ENCODE measurements at regions not wholly inside any gene's neighbourhood (a gene's known extent, or its start where the extent isn't known, plus 50 kb on each side); places are given as distances from the start of the nearest gene placed in this dataset.
"Not testable (repeated sequence)": the region's sequence is repeated elsewhere in the genome, so short reads cannot be mapped to it uniquely, and the experiment has no call there.

- DNase-seq = no peak
- H3K36me3 Mint-ChIP-seq (ENCODE audit: low read depth) = no peaks in the 10 kb centered on the region
- H3K27ac Mint-ChIP-seq = no peak overlapping the region
- no peak overlapping the region for H3K4me3 Mint-ChIP-seq
- no peaks in the 10 kb centered on the region for H3K9me3 Mint-ChIP-seq
- CTCF ChIA-PET = no interaction called here
- H3K27me3 Mint-ChIP-seq = no peaks in the 10 kb centered on the region
- POLR2A ChIA-PET = no interaction called here
- H3K4me1 Mint-ChIP-seq = no peaks in the 10 kb centered on the region
These were observed 391.9 kb downstream of the PSAT1 start for GRCh38 chr9:78688796-78689195.

DNA sequence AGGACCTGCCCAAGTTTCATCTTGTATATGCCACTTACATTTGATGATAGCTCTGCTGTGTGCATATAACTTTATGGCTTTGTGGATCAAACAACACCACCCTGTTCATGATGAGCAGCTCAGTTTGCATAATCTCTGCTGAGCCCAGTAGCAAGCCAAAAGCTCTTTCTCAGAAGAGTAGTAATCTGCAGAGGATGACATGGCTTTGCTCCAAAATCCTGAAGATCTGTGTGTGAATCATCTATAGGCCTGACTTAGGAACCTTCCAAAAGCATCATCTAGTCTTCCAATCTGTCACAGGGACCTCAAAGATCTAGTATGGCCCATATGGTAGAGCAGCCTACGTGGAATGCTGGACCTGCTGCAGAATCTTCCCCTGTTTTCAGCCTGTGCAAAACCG is 394.6 kb downstream of the PSAT1 start:
- ChIA-PET POLR2A (no interaction called here), CTCF (no interaction called here)
- Mint-ChIP-seq H3K4me3 (no peak overlapping the region), H3K9me3 (no peaks in the 10 kb centered on the region), H3K36me3 (ENCODE audit: low read depth) (no peaks in the 10 kb centered on the region), H3K27ac (no peak overlapping the region), H3K4me1 (no peaks in the 10 kb centered on the region), H3K27me3 (no peaks in the 10 kb centered on the region)
- no peak for DNase-seq

DNA sequence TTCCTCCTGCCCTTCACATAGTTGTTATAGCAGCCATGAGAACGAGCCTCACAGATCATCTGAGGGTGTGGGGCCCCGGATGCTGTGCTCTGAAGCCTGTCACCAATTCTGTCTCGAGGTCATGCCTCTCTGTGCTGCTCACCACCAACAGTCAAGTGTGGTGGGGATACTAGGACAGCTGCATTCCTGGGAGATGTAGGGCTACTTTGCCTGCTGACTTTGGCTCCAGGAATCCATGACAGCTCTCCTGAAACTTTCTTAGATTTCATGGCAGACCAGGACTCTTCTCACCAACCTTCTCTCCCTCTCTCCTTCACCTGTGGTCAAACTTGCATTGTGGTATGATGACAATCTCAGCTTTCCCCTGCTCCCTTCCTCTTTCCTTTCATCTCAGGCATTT is 395.9 kb downstream of the PSAT1 start:
- no peak overlapping the region for H3K4me3 Mint-ChIP-seq
- DNase-seq = no peak
- POLR2A ChIA-PET = no interaction called here
- CTCF ChIA-PET = no interaction called here
- H3K27me3 Mint-ChIP-seq = no peaks in the 10 kb centered on the region
- H3K4me1 Mint-ChIP-seq = no peaks in the 10 kb centered on the region
- no peak overlapping the region for H3K27ac Mint-ChIP-seq
- no peaks in the 10 kb centered on the region for H3K9me3 Mint-ChIP-seq
- no peaks in the 10 kb centered on the region for H3K36me3 Mint-ChIP-seq (ENCODE audit: low read depth)

- Mint-ChIP-seq H3K9me3 (no peaks in the 10 kb centered on the region), H3K4me1 (no peaks in the 10 kb centered on the region), H3K36me3 (ENCODE audit: low read depth) (no peaks in the 10 kb centered on the region), H3K4me3 (no peak overlapping the region), H3K27ac (no peak overlapping the region), H3K27me3 (no peaks in the 10 kb centered on the region)
- ChIA-PET CTCF (no interaction called here), POLR2A (no interaction called here)
- no peak for DNase-seq
These were observed 398.0 kb downstream of the PSAT1 start for GRCh38 chr9:78694974-78695373.

- ChIA-PET POLR2A (no interaction called here), CTCF (no interaction called here)
- H3K4me3 Mint-ChIP-seq = no peak overlapping the region
- no peaks in the 10 kb centered on the region for H3K9me3 Mint-ChIP-seq
- no peaks in the 10 kb centered on the region for H3K27me3 Mint-ChIP-seq
- H3K4me1 Mint-ChIP-seq = no peaks in the 10 kb centered on the region
- no peaks in the 10 kb centered on the region for H3K36me3 Mint-ChIP-seq (ENCODE audit: low read depth)
- no peak overlapping the region for H3K27ac Mint-ChIP-seq
- no peak for DNase-seq
These were observed 398.6 kb downstream of the PSAT1 start for GRCh38 chr9:78695519-78695918.

GRCh38 chr9:78697618-78698017 is 400.7 kb downstream of the PSAT1 start:
- no peak overlapping the region for H3K4me3 Mint-ChIP-seq
- CTCF ChIA-PET = no interaction called here
- DNase-seq = no peak
- H3K27ac Mint-ChIP-seq = no peak overlapping the region
- no peaks in the 10 kb centered on the region for H3K27me3 Mint-ChIP-seq
- no peaks in the 10 kb centered on the region for H3K36me3 Mint-ChIP-seq (ENCODE audit: low read depth)
- H3K4me1 Mint-ChIP-seq = no peaks in the 10 kb centered on the region
- POLR2A ChIA-PET = no interaction called here
- no peaks in the 10 kb centered on the region for H3K9me3 Mint-ChIP-seq

GRCh38 chr9:78698371-78698770 is 401.4 kb downstream of the PSAT1 start:
- ChIA-PET POLR2A (no interaction called here), CTCF (no interaction called here)
- Mint-ChIP-seq H3K4me1 (no peaks in the 10 kb centered on the region), H3K27ac (no peak overlapping the region), H3K4me3 (no peak overlapping the region), H3K27me3 (no peaks in the 10 kb centered on the region), H3K9me3 (no peaks in the 10 kb centered on the region), H3K36me3 (ENCODE audit: low read depth) (no peaks in the 10 kb centered on the region)
- no peak for DNase-seq

DNA sequence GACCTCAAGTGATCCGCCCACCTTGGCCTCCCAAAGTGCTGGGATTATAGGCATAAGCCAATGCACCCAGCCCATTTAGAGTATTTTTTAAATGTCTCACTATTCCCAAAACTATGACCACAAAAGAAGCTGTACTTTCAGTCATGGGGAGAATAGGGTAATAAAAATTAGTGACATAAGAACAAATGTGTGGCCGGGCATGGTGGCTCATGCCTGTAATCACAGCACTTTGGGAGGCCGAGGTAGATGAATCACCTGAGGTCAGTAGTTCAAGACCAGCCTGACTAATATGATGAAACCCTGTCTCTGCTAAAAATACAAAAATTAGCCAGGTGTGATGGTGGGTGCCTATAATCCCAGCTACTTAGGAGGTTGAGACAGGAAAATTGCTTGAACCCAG is 402.3 kb downstream of the PSAT1 start:
- H3K27me3 Mint-ChIP-seq; DNase-seq; H3K4me3 Mint-ChIP-seq; H3K9me3 Mint-ChIP-seq; H3K4me1 Mint-ChIP-seq; H3K36me3 Mint-ChIP-seq (ENCODE audit: low read depth); H3K27ac Mint-ChIP-seq; POLR2A ChIA-PET; CTCF ChIA-PET: not testable (repeated sequence)

DNA sequence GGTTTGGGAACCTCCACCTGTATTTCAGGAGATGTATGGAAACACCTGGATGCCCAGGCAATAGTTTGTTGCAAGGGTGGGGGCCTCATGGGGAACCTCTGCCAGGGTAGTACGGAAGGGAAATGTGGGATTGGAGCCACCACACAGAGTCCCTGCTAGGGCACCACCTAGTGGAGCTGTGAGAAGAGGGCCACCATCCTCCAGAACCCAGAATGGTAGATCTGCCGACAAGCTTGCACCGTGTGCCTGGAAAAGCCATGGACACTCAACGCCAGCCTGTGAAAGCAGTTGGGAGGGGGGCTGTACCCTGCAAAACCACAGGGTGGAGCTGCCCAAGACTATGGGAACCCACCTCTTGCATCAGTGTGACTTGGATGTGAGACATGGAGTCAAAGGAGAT is 407.2 kb downstream of the PSAT1 start:
- H3K4me3 Mint-ChIP-seq; H3K4me1 Mint-ChIP-seq; H3K27ac Mint-ChIP-seq; H3K27me3 Mint-ChIP-seq; POLR2A ChIA-PET; DNase-seq; H3K36me3 Mint-ChIP-seq (ENCODE audit: low read depth); CTCF ChIA-PET; H3K9me3 Mint-ChIP-seq: not testable (repeated sequence)

- CTCF ChIA-PET = no interaction called here
These were observed 410.2 kb downstream of the PSAT1 start for GRCh38 chr9:78707080-78707479.

GRCh38 chr9:78707481-78707991 is 410.6 kb downstream of the PSAT1 start:
- no peak overlapping the region for H3K27ac Mint-ChIP-seq
- no peaks in the 10 kb centered on the region for H3K36me3 Mint-ChIP-seq (ENCODE audit: low read depth)
- no peaks in the 10 kb centered on the region for H3K9me3 Mint-ChIP-seq
- no peaks in the 10 kb centered on the region for H3K4me1 Mint-ChIP-seq
- ChIA-PET CTCF (no interaction called here), POLR2A (no interaction called here)
- no peak for DNase-seq
- H3K4me3 Mint-ChIP-seq = no peak overlapping the region
- no peaks in the 10 kb centered on the region for H3K27me3 Mint-ChIP-seq

More at GRCh38 chr9:78707080-78707479, 410.2 kb downstream of the PSAT1 start:
- POLR2A ChIA-PET = no interaction called here
- no peak overlapping the region for H3K4me3 Mint-ChIP-seq
- no peak overlapping the region for H3K27ac Mint-ChIP-seq
- H3K4me1 Mint-ChIP-seq = no peaks in the 10 kb centered on the region
- DNase-seq = no peak
- no peaks in the 10 kb centered on the region for H3K36me3 Mint-ChIP-seq (ENCODE audit: low read depth)
- no peaks in the 10 kb centered on the region for H3K27me3 Mint-ChIP-seq
- H3K9me3 Mint-ChIP-seq = no peaks in the 10 kb centered on the region

DNA sequence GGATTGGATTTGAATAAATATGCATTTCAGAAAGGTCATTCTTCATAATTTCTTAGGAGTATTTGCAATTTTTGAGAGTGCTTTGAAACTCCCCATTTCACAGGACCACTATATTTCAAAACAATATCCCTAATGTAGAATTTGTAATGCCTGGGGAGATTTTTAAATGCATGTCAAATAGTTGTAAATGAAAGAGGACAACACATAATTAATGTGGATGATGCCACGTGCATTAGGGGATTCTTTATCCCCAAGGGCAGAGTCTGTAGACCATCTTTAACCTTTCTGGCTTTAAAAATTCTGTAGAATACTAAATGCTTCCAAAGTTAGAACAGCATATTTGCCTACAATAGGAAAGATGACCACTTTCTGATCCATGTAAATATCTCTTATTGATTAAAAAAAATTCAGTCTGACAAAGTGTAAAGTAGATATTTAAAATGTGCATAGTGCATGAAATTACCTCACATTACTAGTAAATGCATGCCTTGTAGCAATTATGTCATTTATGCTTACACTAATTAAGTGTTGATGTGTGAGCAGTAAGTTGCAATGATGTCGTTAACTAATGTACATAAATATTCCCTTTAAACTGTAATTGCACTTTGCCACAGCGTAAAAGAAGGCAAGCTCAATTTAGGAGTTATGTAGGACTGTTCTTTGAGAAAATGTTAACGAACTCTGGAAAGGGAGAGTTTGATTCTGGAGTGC is 416.1 kb downstream of the PSAT1 start:
- ChIA-PET CTCF (no interaction called here), POLR2A (no interaction called here)
- Mint-ChIP-seq H3K27me3 (no peaks in the 10 kb centered on the region), H3K27ac (no peak overlapping the region), H3K9me3 (no peaks in the 10 kb centered on the region), H3K4me1 (no peaks in the 10 kb centered on the region), H3K4me3 (no peak overlapping the region), H3K36me3 (ENCODE audit: low read depth) (no peaks in the 10 kb centered on the region)
- DNase-seq = no peak

DNA sequence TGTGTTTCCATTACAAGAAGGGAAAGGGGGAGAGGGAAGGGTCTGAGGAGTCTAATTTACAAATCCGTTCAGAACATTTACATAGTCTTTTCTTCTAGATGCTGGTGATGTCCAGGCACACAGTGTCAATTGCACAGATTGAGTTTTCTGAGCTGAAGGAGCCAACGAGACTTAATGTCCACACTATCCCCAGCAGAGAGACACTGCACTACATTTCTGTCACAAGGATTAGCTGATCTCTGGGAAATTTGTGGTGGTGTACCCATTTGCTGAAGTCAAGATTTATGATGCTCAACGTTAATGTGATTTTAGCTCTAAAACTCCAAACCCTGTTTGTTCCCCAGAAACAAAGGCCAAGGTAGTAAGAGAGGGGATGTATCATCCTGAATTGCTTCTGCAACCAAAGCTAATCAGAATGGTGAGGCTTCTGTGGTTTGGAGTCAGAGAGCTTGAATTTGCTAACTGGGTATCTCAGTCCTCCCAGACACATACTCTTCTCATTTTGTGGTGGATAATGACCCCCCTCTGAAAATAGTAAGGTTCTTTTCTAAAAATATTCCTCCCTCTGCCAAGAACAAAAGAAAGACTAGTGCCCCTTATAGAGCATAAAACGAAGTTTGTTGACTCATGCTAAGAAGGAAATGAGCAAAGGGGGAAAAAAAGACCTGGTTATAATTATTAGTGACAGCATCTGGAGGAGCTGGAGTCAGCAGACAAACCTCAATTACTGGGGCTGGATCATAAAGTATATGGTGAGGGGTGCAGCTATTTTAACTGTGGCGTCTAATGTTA is 416.9 kb downstream of the PSAT1 start:
- Mint-ChIP-seq H3K4me1 (no peaks in the 10 kb centered on the region), H3K36me3 (ENCODE audit: low read depth) (no peaks in the 10 kb centered on the region), H3K27me3 (no peaks in the 10 kb centered on the region), H3K4me3 (no peak overlapping the region), H3K9me3 (no peaks in the 10 kb centered on the region), H3K27ac (no peak overlapping the region)
- ChIA-PET POLR2A (no interaction called here), CTCF (no interaction called here)
- no peak for DNase-seq

GRCh38 chr9:78714576-78714975 is 417.7 kb downstream of the PSAT1 start:
- Mint-ChIP-seq H3K27ac (no peak overlapping the region), H3K27me3 (no peaks in the 10 kb centered on the region), H3K4me3 (no peak overlapping the region), H3K36me3 (ENCODE audit: low read depth) (no peaks in the 10 kb centered on the region), H3K9me3 (no peaks in the 10 kb centered on the region), H3K4me1 (no peaks in the 10 kb centered on the region)
- ChIA-PET CTCF (no interaction called here), POLR2A (no interaction called here)
- no peak for DNase-seq
